Limb (tissue), 2 donors: ENCODE measurements at regions not wholly inside any gene's neighbourhood (a gene's known extent, or its start where the extent isn't known, plus 50 kb on each side); places are given as distances from the start of the nearest gene placed in this dataset.
"Not testable (repeated sequence)": the region's sequence is repeated elsewhere in the genome, so short reads cannot be mapped to it uniquely, and the experiment has no call there.

ENCODE experiments used
- DNase-seq, 2 donors: peaks; one replicate each; pipeline ENCODE4 v3.0.0-alpha.2; 2016; ENCODE audit errors: extremely low spot score in 2 of 2

GRCh38 chr16:35102780-35103403 is 1643.5 kb downstream of the TP53TG3F start:
- no peak for DNase-seq

- not testable (repeated sequence) for DNase-seq
Measured at GRCh38 chr16:35111772-35112171, 1652.4 kb downstream of the TP53TG3F start.

GRCh38 chr16:35131429-35131828 is 1672.0 kb downstream of the TP53TG3F start:
- no peak for DNase-seq

- DNase-seq, result no peak
Measured at GRCh38 chr16:35134471-35134870, 1675.1 kb downstream of the TP53TG3F start.

- no peak for DNase-seq
Measured at GRCh38 chr16:35140293-35140986, 1681.0 kb downstream of the TP53TG3F start.

GRCh38 chr16:35141303-35141702 is 1681.9 kb downstream of the TP53TG3F start:
- DNase-seq, result no peak

GRCh38 chr16:35142147-35142808 is 1682.9 kb downstream of the TP53TG3F start:
- DNase-seq, result no peak

GRCh38 chr16:35142809-35143192 is 1683.4 kb downstream of the TP53TG3F start:
- no peak for DNase-seq

GRCh38 chr16:35144212-35144932 is 1685.0 kb downstream of the TP53TG3F start:
- no peak for DNase-seq

- no peak for DNase-seq
Measured at GRCh38 chr16:35146031-35146710, 1686.8 kb downstream of the TP53TG3F start.

GRCh38 chr16:35146723-35147458 is 1687.5 kb downstream of the TP53TG3F start:
- DNase-seq, result no peak

GRCh38 chr16:35147556-35148504 is 1688.4 kb downstream of the TP53TG3F start:
- no peak for DNase-seq

- DNase-seq, result no peak
Measured at GRCh38 chr16:35148748-35149147, 1689.3 kb downstream of the TP53TG3F start.

- no peak for DNase-seq
Measured at GRCh38 chr16:35149550-35149949, 1690.1 kb downstream of the TP53TG3F start.

- no peak for DNase-seq
Measured at GRCh38 chr16:35150805-35151312, 1691.4 kb downstream of the TP53TG3F start.

GRCh38 chr16:35152067-35152627 is 1692.7 kb downstream of the TP53TG3F start:
- DNase-seq, result no peak

GRCh38 chr16:35154627-35155026 is 1695.2 kb downstream of the TP53TG3F start:
- DNase-seq, result no peak

- DNase-seq, result not testable (repeated sequence)
Measured at GRCh38 chr16:35157549-35157948, 1698.1 kb downstream of the TP53TG3F start.

- not testable (repeated sequence) for DNase-seq
Measured at GRCh38 chr16:35169324-35169723, 1709.9 kb downstream of the TP53TG3F start.
